Stimulated activated memory B cell treated with anti-CD40 and anti-IgM and Interleukin-4, amounts not matched to agents 10 μg/mL and 1 μg/mL and 100 μg/mL, for 72 hours (primary cell): ENCODE measurements at regions not wholly inside any gene's neighbourhood (a gene's known extent, or its start where the extent isn't known, plus 50 kb on each side); places are given as distances from the start of the nearest gene placed in this dataset.
"Not testable (repeated sequence)": the region's sequence is repeated elsewhere in the genome, so short reads cannot be mapped to it uniquely, and the experiment has no call there.

Source experiments
- ATAC-seq: fragments of 150-1000 bp; cut with Tn5 transposase; 2 replicates; pipeline ENCODE4 v1.10.0; 2021
- H3K27ac Mint-ChIP-seq: one replicate; pipeline ENCODE4 v1.8.0; 2022; ENCODE audit warnings: mild to moderate bottlenecking, mixed read lengths
- H3K27me3 Mint-ChIP-seq: one replicate; pipeline ENCODE4 v1.8.0; 2022; ENCODE audit warnings: mixed read lengths
- H3K36me3 Mint-ChIP-seq: one replicate; pipeline ENCODE4 v1.8.0; 2022; ENCODE audit warnings: mixed read lengths
- H3K4me1 Mint-ChIP-seq: one replicate; pipeline ENCODE4 v1.8.0; 2022; ENCODE audit warnings: mixed read lengths
- H3K4me3 Mint-ChIP-seq: one replicate; pipeline ENCODE4 v1.8.0; 2022; ENCODE audit warnings: mild to moderate bottlenecking, moderate library complexity, mixed read lengths
- H3K9me3 Mint-ChIP-seq: one replicate; pipeline ENCODE4 v1.8.0; 2022; ENCODE audit warnings: mixed read lengths

GRCh38 chr13:19123502-19123901 is 58.1 kb downstream of the TUBA3C start:
- Mint-ChIP-seq H3K27me3 (no peaks in the 10 kb centered on the region), H3K9me3 (peaks cover 12% of the 10 kb centered on the region), H3K27ac (no peak overlapping the region), H3K4me3 (no peak overlapping the region), H3K4me1 (no peaks in the 10 kb centered on the region), H3K36me3 (no peaks in the 10 kb centered on the region)
- ATAC-seq: no peak

GRCh38 chr13:19117913-19118739 is 63.5 kb downstream of the TUBA3C start:
- H3K4me1 Mint-ChIP-seq: no peaks in the 10 kb centered on the region
- no peak overlapping the region for H3K4me3 Mint-ChIP-seq
- H3K36me3 Mint-ChIP-seq: no peaks in the 10 kb centered on the region
- no peak for ATAC-seq
- H3K27me3 Mint-ChIP-seq: no peaks in the 10 kb centered on the region
- H3K27ac Mint-ChIP-seq: no peak overlapping the region
- peaks cover 13% of the 10 kb centered on the region for H3K9me3 Mint-ChIP-seq

DNA sequence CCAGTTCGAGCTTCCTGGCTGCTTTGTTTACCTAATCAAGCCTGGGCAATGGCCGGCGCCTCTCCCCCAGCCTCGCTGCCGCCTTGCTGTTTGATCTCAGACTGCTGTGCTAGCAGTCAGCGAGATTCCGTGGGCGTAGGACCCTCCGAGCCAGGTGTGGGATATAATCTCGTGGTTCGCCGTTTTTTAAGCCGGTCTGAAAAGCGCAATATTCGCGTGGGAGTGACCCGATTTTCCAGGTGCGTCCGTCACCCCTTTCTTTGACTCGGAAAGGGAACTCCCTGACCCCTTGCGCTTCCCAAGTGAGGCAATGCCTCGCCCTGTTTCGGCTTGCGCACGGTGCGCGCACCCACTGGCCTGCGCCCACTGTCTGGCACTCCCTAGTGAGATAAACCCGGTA is 72.4 kb downstream of the TUBA3C start:
- not testable (repeated sequence) for ATAC-seq, H3K4me3 Mint-ChIP-seq, H3K36me3 Mint-ChIP-seq, H3K27ac Mint-ChIP-seq, H3K4me1 Mint-ChIP-seq, H3K27me3 Mint-ChIP-seq, H3K9me3 Mint-ChIP-seq

DNA sequence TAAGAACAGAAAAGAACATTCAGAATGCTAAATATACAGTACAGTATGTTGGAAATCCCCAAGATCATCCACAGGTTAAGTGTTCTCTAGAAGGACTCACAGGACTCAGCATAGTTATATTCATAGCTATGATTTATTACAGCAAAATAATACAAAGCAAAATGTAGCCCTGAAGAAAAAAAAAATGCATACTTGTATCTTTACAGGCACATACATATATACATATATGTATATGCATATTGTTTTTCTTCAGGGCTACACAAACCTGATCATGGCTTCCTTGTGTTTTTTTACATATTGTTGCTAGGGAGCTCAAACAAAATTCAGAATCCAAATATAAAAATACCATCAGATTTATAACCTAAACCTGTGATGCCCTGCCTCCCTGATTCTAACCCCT is 78.5 kb downstream of the TUBA3C start:
- Mint-ChIP-seq H3K27ac (no peak overlapping the region), H3K4me3 (no peak overlapping the region), H3K27me3 (no peaks in the 10 kb centered on the region), H3K9me3 (peaks cover 3% of the 10 kb centered on the region), H3K4me1 (no peaks in the 10 kb centered on the region), H3K36me3 (no peaks in the 10 kb centered on the region)
- no peak for ATAC-seq

DNA sequence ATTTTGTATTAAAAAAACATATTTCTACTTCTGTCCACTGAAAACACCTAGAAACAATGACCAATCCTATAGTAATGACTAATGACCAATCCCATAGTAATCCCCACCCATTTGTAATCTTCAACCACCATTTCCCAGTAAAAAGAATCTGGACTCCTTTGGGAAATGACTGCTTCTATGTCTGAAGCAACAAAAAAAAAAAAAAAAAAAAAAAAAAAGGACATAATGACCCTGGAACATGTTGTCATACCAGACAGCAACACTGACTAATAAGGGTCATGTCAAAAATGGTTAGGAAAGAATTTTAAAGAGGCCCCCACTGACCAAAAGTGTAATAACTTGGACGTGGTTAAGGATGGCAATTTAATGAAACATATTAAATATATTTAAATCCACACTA is 88.3 kb downstream of the TUBA3C start:
- H3K9me3 Mint-ChIP-seq: peaks cover 3% of the 10 kb centered on the region
- H3K4me3 Mint-ChIP-seq: no peak overlapping the region
- no peaks in the 10 kb centered on the region for H3K4me1 Mint-ChIP-seq
- no peaks in the 10 kb centered on the region for H3K27me3 Mint-ChIP-seq
- H3K36me3 Mint-ChIP-seq: no peaks in the 10 kb centered on the region
- no peak for ATAC-seq
- no peak overlapping the region for H3K27ac Mint-ChIP-seq

DNA sequence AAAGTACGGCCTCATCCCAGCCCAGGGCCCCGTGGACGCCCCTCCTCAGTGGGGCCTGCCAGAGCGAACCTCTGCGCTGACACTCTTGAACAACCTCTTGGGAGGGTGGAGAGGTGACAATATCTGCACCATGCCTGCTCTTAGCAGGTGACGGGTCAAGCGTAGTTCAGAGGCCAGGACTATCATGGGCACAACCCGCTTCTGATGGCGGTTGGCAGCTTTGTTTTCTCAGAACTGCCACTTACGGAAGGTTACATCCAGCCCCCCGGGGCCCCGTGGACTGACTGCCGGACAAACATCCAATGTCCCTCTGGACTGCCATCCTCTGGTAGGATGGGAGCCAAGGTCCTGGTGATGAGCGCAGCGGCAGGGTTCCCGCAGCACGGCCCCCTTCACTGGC is 91.1 kb downstream of the TUBA3C start:
- Mint-ChIP-seq H3K4me1 (no peaks in the 10 kb centered on the region), H3K27me3 (no peaks in the 10 kb centered on the region), H3K27ac (no peak overlapping the region), H3K36me3 (no peaks in the 10 kb centered on the region), H3K4me3 (no peak overlapping the region), H3K9me3 (peaks cover 3% of the 10 kb centered on the region)
- ATAC-seq: no peak

DNA sequence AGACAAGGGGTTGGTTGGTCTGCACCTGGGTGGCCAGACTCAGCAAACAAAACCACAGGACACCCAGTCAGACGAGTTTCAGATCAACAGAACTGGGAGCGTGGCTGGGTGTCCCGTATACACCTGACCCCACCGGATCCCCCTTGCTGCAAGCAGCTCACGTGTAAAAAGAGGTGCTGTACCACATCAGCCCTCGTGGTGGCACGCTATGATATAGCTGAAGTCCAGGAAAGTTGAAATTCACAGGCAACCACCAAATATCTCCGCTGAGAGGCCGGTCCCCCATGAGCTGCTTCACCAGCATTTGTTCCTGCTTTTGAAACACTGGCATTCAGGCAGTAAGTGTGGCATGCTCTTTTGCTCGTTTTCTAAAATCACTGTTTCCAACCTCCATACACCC is 92.3 kb downstream of the TUBA3C start:
- peaks cover 3% of the 10 kb centered on the region for H3K9me3 Mint-ChIP-seq
- no peaks in the 10 kb centered on the region for H3K36me3 Mint-ChIP-seq
- no peak overlapping the region for H3K27ac Mint-ChIP-seq
- ATAC-seq: no peak
- H3K27me3 Mint-ChIP-seq: no peaks in the 10 kb centered on the region
- no peak overlapping the region for H3K4me3 Mint-ChIP-seq
- H3K4me1 Mint-ChIP-seq: no peaks in the 10 kb centered on the region

- no peak overlapping the region for H3K27ac Mint-ChIP-seq
- no peaks in the 10 kb centered on the region for H3K4me1 Mint-ChIP-seq
- no peaks in the 10 kb centered on the region for H3K36me3 Mint-ChIP-seq
- H3K4me3 Mint-ChIP-seq: no peak overlapping the region
- H3K9me3 Mint-ChIP-seq: peaks cover 3% of the 10 kb centered on the region
- H3K27me3 Mint-ChIP-seq: no peaks in the 10 kb centered on the region
- ATAC-seq: no peak
These were observed 93.2 kb downstream of the TUBA3C start for GRCh38 chr13:19088416-19088815.

DNA sequence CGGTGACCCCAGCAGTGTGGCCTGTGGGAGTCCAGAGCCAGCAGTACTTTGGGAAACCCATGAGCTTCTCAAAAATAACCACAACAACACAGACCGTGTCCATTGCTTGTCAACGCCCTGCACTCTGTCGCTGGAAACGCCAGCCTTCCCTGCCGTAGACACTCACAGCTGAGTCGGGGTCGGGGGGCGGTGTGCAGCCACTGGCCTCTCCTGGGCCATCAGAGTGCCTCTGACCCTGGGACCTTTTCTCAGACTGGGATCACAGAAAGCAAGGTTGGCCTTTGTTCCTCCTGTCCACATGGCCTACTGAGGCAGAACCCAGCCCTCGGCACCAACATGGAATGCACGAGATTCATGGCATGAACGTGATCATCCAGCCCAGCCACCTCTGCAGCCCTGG is 95.7 kb downstream of the TUBA3C start:
- Mint-ChIP-seq H3K4me1 (no peaks in the 10 kb centered on the region), H3K27me3 (no peaks in the 10 kb centered on the region), H3K9me3 (peaks cover 11% of the 10 kb centered on the region), H3K27ac (no peak overlapping the region), H3K4me3 (no peak overlapping the region), H3K36me3 (no peaks in the 10 kb centered on the region)
- no peak for ATAC-seq

DNA sequence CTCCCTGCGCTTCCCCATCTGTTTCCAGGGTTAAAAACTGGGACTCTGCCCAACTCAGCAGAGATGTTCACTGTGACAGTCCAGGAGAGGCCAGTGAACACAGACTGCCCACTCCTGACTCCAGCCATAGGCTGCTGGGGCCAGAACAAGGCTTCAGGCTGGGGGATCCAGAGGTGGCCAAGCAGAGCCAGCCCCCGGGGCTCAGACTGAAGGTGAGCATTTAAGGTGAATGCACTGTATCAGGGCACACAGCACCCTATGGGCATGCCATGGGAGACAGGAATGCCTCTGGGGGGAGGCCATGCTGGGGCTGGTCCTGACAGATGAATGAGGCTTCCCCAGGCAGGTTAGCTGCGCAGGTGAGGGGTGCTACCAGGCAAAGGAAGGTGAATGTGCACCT is 96.4 kb downstream of the TUBA3C start:
- Mint-ChIP-seq H3K4me1 (no peaks in the 10 kb centered on the region), H3K9me3 (peaks cover 11% of the 10 kb centered on the region), H3K4me3 (no peak overlapping the region), H3K27me3 (no peaks in the 10 kb centered on the region), H3K27ac (no peak overlapping the region), H3K36me3 (no peaks in the 10 kb centered on the region)
- ATAC-seq: peak; percentile 29

- no peak overlapping the region for H3K4me3 Mint-ChIP-seq
- H3K9me3 Mint-ChIP-seq: peaks cover 11% of the 10 kb centered on the region
- no peak overlapping the region for H3K27ac Mint-ChIP-seq
- no peaks in the 10 kb centered on the region for H3K36me3 Mint-ChIP-seq
- no peaks in the 10 kb centered on the region for H3K4me1 Mint-ChIP-seq
- ATAC-seq: no peak
- no peaks in the 10 kb centered on the region for H3K27me3 Mint-ChIP-seq
These were observed 98.3 kb downstream of the TUBA3C start for GRCh38 chr13:19083340-19083739.

DNA sequence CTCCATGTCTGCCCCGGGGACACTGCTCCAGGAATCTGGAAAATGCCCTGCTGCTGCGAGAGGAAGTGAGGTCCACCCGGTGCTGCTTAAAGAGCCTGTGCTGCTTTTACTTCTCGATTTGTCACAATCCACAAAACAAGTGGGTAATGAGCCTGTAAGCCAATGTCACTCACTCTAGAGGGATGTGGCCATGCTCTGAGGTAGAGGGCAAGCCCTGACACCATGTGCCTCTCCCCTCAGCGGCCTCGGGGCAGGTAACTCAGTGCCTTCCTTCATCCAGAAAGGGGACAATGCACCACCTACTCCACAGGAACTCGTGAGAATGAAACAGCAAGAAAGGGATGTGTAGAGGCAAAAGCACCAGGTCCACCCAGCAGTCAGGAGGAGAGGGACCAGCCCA is 106.2 kb downstream of the TUBA3C start:
- Mint-ChIP-seq H3K4me1 (no peaks in the 10 kb centered on the region), H3K27ac (no peak overlapping the region), H3K27me3 (no peaks in the 10 kb centered on the region), H3K36me3 (no peaks in the 10 kb centered on the region), H3K4me3 (no peak overlapping the region), H3K9me3 (peaks cover 9% of the 10 kb centered on the region)
- no peak for ATAC-seq

- ATAC-seq: no peak
- Mint-ChIP-seq H3K36me3 (no peaks in the 10 kb centered on the region), H3K9me3 (peaks cover 9% of the 10 kb centered on the region), H3K4me3 (no peak overlapping the region), H3K4me1 (no peaks in the 10 kb centered on the region), H3K27ac (no peak overlapping the region), H3K27me3 (no peaks in the 10 kb centered on the region)
These were observed 107.1 kb downstream of the TUBA3C start for GRCh38 chr13:19074519-19074918.

- not testable (repeated sequence) for H3K27me3 Mint-ChIP-seq, H3K27ac Mint-ChIP-seq, ATAC-seq
These were observed 107.5 kb downstream of the TUBA3C start for GRCh38 chr13:19074106-19074505.

DNA sequence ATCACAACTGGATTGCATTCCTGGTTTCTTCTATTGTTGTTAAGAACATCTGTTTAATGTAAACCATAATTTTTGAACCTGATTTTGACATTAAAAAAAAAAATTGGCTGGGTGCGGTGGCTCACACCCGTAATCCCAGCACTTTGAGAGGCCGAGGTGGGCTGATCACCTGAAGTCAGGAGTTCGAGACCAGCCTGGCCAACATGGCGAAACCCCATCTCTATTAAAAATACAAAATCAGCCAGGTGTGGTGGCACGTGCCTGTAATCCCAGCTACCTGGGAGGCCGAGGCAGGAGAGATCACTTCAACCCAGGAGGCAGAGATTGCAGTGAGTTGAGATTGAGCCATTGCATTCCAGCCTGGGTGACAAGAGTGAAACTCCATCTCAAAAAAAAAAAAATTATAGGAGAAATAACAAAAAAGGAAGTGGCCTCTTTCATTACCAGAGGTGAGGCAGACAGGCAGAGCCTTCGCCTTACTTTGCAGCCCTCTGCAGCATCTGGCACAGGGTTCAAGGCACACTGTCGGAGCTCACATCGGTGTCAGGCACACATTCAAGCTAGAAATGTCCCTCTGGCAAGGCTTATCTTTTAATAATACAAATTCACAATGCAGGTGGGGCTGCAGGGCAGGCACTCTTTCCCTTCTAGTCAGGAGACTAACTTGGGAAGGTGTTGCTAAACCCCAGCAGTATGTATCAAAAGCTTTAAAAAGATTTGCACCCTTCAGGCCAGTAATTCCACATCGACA is 108.5 kb downstream of the TUBA3C start:
- not testable (repeated sequence) for ATAC-seq, H3K4me1 Mint-ChIP-seq, H3K36me3 Mint-ChIP-seq, H3K27me3 Mint-ChIP-seq, H3K4me3 Mint-ChIP-seq, H3K9me3 Mint-ChIP-seq, H3K27ac Mint-ChIP-seq

More at GRCh38 chr13:19074106-19074505, 107.5 kb downstream of the TUBA3C start:
- H3K9me3 Mint-ChIP-seq, H3K4me3 Mint-ChIP-seq, H3K36me3 Mint-ChIP-seq, H3K4me1 Mint-ChIP-seq: not testable (repeated sequence)

DNA sequence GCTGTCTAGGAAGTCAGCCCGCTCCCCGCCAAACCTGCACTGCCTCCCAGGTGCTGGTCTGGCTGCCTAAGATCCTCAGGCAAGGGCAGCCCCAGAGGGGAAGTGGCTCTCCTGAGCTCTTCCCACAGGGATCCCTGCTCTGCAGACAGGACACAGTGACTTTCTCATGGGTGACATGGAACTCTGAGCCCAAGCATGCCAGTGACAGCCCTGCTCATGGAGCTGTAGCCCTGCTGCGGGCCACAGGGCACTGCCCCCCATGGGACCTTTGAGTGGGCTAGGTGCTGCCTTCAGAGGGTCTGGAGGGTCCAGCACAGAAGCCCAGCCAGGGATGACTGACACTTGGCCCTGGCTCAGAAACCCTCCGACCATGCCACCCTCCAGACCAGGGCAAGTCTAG is 109.1 kb downstream of the TUBA3C start:
- Mint-ChIP-seq H3K9me3 (peaks cover 5% of the 10 kb centered on the region), H3K4me3 (no peak overlapping the region), H3K36me3 (no peaks in the 10 kb centered on the region), H3K4me1 (no peaks in the 10 kb centered on the region), H3K27me3 (no peaks in the 10 kb centered on the region), H3K27ac (no peak overlapping the region)
- no peak for ATAC-seq
